MM.1S (cell line): ENCODE measurements at regions not wholly inside any gene's neighbourhood (a gene's known extent, or its start where the extent isn't known, plus 50 kb on each side); places are given as distances from the start of the nearest gene placed in this dataset.
"Not testable (repeated sequence)": the region's sequence is repeated elsewhere in the genome, so short reads cannot be mapped to it uniquely, and the experiment has no call there.

Experiments
- DNase-seq: peaks from one replicate; pipeline ENCODE4 v3.0.0-alpha.2; 2015
- H2AFZ ChIP-seq: fragments of 300-600 bp; sonication (generic); 2 replicates; pipeline ENCODE4 v1.6.0; 2016; ENCODE audit warnings: antibody characterized with exemption, low read length
- H3F3A ChIP-seq: fragments of 300-600 bp; sonication (generic); 2 replicates; pipeline ENCODE4 v1.6.1; 2016; ENCODE audit warnings: mild to moderate bottlenecking, antibody characterized with exemption, low read length, moderate library complexity, mixed read lengths; ENCODE audit not compliant: insufficient read depth
- H3K27ac ChIP-seq: fragments of 300-600 bp; sonication (generic); 2 replicates; pipeline ENCODE4 v1.5.1; 2016; ENCODE audit warnings: mild to moderate bottlenecking, low read length
- H3K27me3 ChIP-seq: fragments of 300-600 bp; sonication (generic); replicated peaks from 2 replicates; pipeline ENCODE4 v1.6.0; 2016; ENCODE audit warnings: low read length; ENCODE audit not compliant: insufficient read depth
- H3K36me3 ChIP-seq: fragments of 300-600 bp; sonication (generic); replicated peaks from 2 replicates; pipeline ENCODE4 v1.6.1; 2016; ENCODE audit warnings: mild to moderate bottlenecking, low read length, mixed read lengths; ENCODE audit not compliant: insufficient read depth
- H3K4me1 ChIP-seq: fragments of 300-600 bp; sonication (generic); 2 replicates; pipeline ENCODE4 v1.6.1; 2016; ENCODE audit warnings: low read length, mixed read lengths
- H3K4me2 ChIP-seq: fragments of 300-600 bp; sonication (generic); 2 replicates; pipeline ENCODE4 v1.6.0; 2016; ENCODE audit warnings: low read depth, low read length
- H3K4me3 ChIP-seq: fragments of 300-600 bp; sonication (generic); 2 replicates; pipeline ENCODE4 v1.5.1; 2016; ENCODE audit warnings: low read length, mixed read lengths
- H3K79me2 ChIP-seq: fragments of 300-600 bp; sonication (generic); 2 replicates; pipeline ENCODE4 v1.6.1; 2016; ENCODE audit warnings: mixed run types, low read length, mixed read lengths
- H3K9ac ChIP-seq: fragments of 300-600 bp; sonication (generic); 2 replicates; pipeline ENCODE4 v1.6.1; 2016; ENCODE audit warnings: low read length, mixed read lengths
- H3K9me2 ChIP-seq: fragments of 300-600 bp; sonication (generic); replicated peaks from 2 replicates; pipeline ENCODE4 v1.6.1; 2016; ENCODE audit warnings: mild to moderate bottlenecking, low read length, mixed read lengths; ENCODE audit not compliant: insufficient read depth
- H3K9me3 ChIP-seq: fragments of 300-600 bp; sonication (generic); replicated peaks from 2 replicates; pipeline ENCODE4 v1.6.1; 2016; ENCODE audit warnings: mild to moderate bottlenecking, low read length, mixed read lengths; ENCODE audit not compliant: insufficient read depth
- H4K20me1 ChIP-seq: fragments of 300-600 bp; sonication (generic); 2 replicates; pipeline ENCODE4 v1.6.1; 2016; ENCODE audit warnings: mild to moderate bottlenecking, low read length, moderate library complexity, mixed read lengths; ENCODE audit not compliant: insufficient read depth
- CTCF ChIP-seq: fragments of 300-600 bp; sonication (generic); IDR thresholded peaks from 2 replicates; pipeline ENCODE4 v1.5.1; 2016; ENCODE audit warnings: antibody characterized with exemption, low read length, mixed read lengths
- EZH2 ChIP-seq: fragments of 300-600 bp; sonication (generic); optimal IDR thresholded peaks from 2 replicates; pipeline ENCODE3; 2017; ENCODE audit warnings: low read depth, mild to moderate bottlenecking, antibody characterized with exemption, low read length, mixed read lengths
- EZH2phosphoT487 ChIP-seq: fragments of 300-600 bp; sonication (generic); IDR thresholded peaks from 2 replicates; pipeline ENCODE4 v1.6.1; 2018; ENCODE audit warnings: antibody characterized with exemption, low read length

GRCh38 chr3:30454636-30455035 is 151.8 kb upstream of the TGFBR2 start:
- TF ChIP-seq EZH2phosphoT487: no peak
- TF ChIP-seq EZH2: no peak
- no peak for TF ChIP-seq CTCF
- Histone ChIP-seq H3K9ac (no peak overlapping the region), H2AFZ (no peak overlapping the region), H4K20me1 (no peaks in the 10 kb centered on the region), H3K4me2 (no peak overlapping the region), H3K9me3 (no peaks in the 10 kb centered on the region), H3K79me2 (no peaks in the 10 kb centered on the region), H3K27ac (no peak overlapping the region), H3F3A (no peaks in the 10 kb centered on the region), H3K4me3 (no peak overlapping the region), H3K36me3 (no peaks in the 10 kb centered on the region), H3K27me3 (no peaks in the 10 kb centered on the region), H3K9me2 (no peaks in the 10 kb centered on the region), H3K4me1 (no peaks in the 10 kb centered on the region)
- DNase-seq: no peak

GRCh38 chr3:30455112-30455511 is 151.3 kb upstream of the TGFBR2 start:
- not testable (repeated sequence) for H3K4me3 ChIP-seq, H3K9ac ChIP-seq, H3K4me2 ChIP-seq, DNase-seq, H3K9me3 ChIP-seq, H3K27me3 ChIP-seq, H3K36me3 ChIP-seq, H2AFZ ChIP-seq, H3K79me2 ChIP-seq, H4K20me1 ChIP-seq, H3F3A ChIP-seq, H3K27ac ChIP-seq, H3K4me1 ChIP-seq, H3K9me2 ChIP-seq

- H3K4me3 ChIP-seq: no peak overlapping the region
- H3K4me2 ChIP-seq: no peak overlapping the region
- H3K9me2 ChIP-seq: no peaks in the 10 kb centered on the region
- H3K9ac ChIP-seq: no peak overlapping the region
- H3K27me3 ChIP-seq: no peaks in the 10 kb centered on the region
- no peak for TF ChIP-seq EZH2
- no peak for TF ChIP-seq EZH2phosphoT487
- TF ChIP-seq CTCF: no peak
- DNase-seq: no peak
- H3K36me3 ChIP-seq: no peaks in the 10 kb centered on the region
- no peaks in the 10 kb centered on the region for H3F3A ChIP-seq
- no peaks in the 10 kb centered on the region for H3K79me2 ChIP-seq
- no peak overlapping the region for H2AFZ ChIP-seq
- no peak overlapping the region for H3K27ac ChIP-seq
- no peaks in the 10 kb centered on the region for H3K9me3 ChIP-seq
- H4K20me1 ChIP-seq: no peaks in the 10 kb centered on the region
- no peaks in the 10 kb centered on the region for H3K4me1 ChIP-seq
Observed at GRCh38 chr3:30455840-30456239, 150.6 kb upstream of the TGFBR2 start.

- Histone ChIP-seq H3K4me2 (no peak overlapping the region), H3K4me1 (no peaks in the 10 kb centered on the region), H2AFZ (no peak overlapping the region), H3K27me3 (no peaks in the 10 kb centered on the region), H3F3A (no peaks in the 10 kb centered on the region), H3K36me3 (no peaks in the 10 kb centered on the region), H4K20me1 (no peaks in the 10 kb centered on the region), H3K9me2 (no peaks in the 10 kb centered on the region), H3K79me2 (no peaks in the 10 kb centered on the region), H3K27ac (no peak overlapping the region), H3K9ac (no peak overlapping the region), H3K9me3 (no peaks in the 10 kb centered on the region), H3K4me3 (no peak overlapping the region)
- TF ChIP-seq CTCF (no peak), EZH2phosphoT487 (no peak), EZH2 (no peak)
- no peak for DNase-seq
Observed at GRCh38 chr3:30456264-30456663, 150.1 kb upstream of the TGFBR2 start.
